Mesothelial cell of epicardium (in vitro differentiated cells): ENCODE measurements at regions not wholly inside any gene's neighbourhood (a gene's known extent, or its start where the extent isn't known, plus 50 kb on each side); places are given as distances from the start of the nearest gene placed in this dataset.

Experiments used
- DNase-seq, 2 experiments: peaks; one replicate each; pipeline ENCODE4 v3.0.0; 2021; ENCODE audit warnings: low spot score in 2 of 2; ENCODE audit not compliant: unreplicated experiment in 2 of 2
- H3K27ac Mint-ChIP-seq: 2 replicates; pipeline ENCODE4 v1.8.0; 2021; ENCODE audit warnings: mixed read lengths
- H3K27me3 Mint-ChIP-seq: 2 replicates; pipeline ENCODE4 v1.8.0; 2021; ENCODE audit warnings: low read depth, mixed read lengths
- H3K36me3 Mint-ChIP-seq: 2 replicates; pipeline ENCODE4 v1.8.0; 2021; ENCODE audit warnings: mixed read lengths
- H3K4me1 Mint-ChIP-seq: 2 replicates; pipeline ENCODE4 v1.8.0; 2021; ENCODE audit warnings: mixed read lengths
- H3K4me3 Mint-ChIP-seq: 2 replicates; pipeline ENCODE4 v1.8.0; 2021; ENCODE audit warnings: mild to moderate bottlenecking, moderate library complexity, mixed read lengths
- H3K9me3 Mint-ChIP-seq: 2 replicates; pipeline ENCODE4 v1.8.0; 2021; ENCODE audit warnings: mixed read lengths
- TF ChIP-seq, protein P1 (sequence below): fragments of 200-600 bp; sonication (generic); IDR thresholded peaks from one replicate; pipeline ENCODE4 v1.5.0; 2021; ENCODE audit warnings: antibody characterized with exemption; ENCODE audit not compliant: unreplicated experiment

DNA sequence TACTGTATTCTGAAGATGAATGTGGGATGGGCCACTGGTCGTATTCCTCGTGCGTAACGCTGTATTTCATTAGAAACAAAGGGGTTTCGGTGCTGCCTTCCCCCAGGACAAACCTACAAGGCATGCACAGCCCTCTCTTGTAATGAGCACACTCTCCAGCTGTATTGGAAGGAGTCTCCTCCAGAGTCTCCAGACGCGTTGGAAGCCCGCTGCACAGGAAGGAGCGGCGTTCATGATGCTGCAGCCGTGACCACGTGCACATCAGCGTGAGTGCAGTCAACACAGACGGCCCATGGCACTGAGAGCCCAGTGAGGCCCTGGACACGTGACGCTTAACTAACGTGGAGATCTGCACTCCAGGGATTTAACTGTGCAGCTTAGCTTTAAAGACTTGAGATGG lies 209.0 kb upstream of the IRX1 start:
- H3K27me3 Mint-ChIP-seq, result peaks cover 8% of the 10 kb centered on the region
- H3K4me1 Mint-ChIP-seq, result peaks cover 8% of the 10 kb centered on the region

DNA sequence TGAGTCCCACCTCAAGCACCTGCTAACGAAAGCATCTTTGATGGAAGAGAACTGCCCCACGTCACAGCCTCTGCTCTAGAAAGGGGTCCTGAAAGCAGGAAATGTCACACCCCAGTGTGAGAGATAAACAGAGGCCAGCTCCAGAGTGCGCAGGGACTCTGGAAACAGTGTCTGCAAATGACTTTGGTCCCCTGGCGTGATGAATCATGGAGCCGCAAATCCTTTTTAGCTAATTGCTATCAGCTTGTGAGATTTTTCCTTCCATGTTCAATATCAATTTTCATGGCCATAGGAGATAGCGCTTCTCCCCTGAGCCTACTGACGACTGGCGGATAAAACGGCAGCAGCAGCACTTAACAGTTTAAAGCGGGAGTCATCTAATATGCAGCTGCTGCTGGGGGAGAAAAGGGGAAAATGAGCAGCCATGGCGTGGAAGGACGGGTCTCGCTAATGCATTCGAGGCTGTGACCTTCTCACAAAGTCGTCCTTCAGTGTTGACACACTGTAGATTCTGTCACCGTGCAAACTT lies 209.6 kb upstream of the IRX1 start:
- Mint-ChIP-seq H3K4me1 (peaks cover 8% of the 10 kb centered on the region), H3K9me3 (no peaks in the 10 kb centered on the region), H3K27me3 (peaks cover 8% of the 10 kb centered on the region), H3K27ac (no peak overlapping the region), H3K36me3 (no peaks in the 10 kb centered on the region), H3K4me3 (no peak overlapping the region)
- TF ChIP-seq, protein P1, sequence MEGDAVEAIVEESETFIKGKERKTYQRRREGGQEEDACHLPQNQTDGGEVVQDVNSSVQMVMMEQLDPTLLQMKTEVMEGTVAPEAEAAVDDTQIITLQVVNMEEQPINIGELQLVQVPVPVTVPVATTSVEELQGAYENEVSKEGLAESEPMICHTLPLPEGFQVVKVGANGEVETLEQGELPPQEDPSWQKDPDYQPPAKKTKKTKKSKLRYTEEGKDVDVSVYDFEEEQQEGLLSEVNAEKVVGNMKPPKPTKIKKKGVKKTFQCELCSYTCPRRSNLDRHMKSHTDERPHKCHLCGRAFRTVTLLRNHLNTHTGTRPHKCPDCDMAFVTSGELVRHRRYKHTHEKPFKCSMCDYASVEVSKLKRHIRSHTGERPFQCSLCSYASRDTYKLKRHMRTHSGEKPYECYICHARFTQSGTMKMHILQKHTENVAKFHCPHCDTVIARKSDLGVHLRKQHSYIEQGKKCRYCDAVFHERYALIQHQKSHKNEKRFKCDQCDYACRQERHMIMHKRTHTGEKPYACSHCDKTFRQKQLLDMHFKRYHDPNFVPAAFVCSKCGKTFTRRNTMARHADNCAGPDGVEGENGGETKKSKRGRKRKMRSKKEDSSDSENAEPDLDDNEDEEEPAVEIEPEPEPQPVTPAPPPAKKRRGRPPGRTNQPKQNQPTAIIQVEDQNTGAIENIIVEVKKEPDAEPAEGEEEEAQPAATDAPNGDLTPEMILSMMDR, result no peak
- no peak for DNase-seq

More for the DNA sequence above, 209.0 kb upstream of the IRX1 start:
- Mint-ChIP-seq H3K27ac (no peak overlapping the region), H3K9me3 (no peaks in the 10 kb centered on the region), H3K36me3 (no peaks in the 10 kb centered on the region), H3K4me3 (no peak overlapping the region)
- TF ChIP-seq, protein P1, result no peak
- no peak for DNase-seq

DNA sequence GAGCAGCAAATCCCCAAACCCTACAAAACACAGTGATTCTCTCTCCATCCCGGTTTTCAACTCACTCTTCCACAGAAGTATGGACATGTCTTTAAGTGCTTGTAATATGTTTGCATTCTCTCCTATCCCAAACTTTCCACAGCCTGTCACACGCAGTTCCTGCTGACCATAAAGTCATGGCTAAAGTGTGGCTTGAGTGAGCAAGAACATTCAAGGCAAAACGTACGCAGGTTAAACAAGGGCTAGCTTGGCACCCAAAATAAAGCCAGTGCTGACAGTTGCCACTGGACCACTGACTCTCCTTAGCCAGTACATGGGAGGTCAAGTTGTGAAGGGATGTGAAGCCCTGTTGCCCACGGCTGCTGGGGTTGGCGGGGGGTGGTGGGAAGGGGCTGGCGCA lies 211.1 kb upstream of the IRX1 start:
- H3K27ac Mint-ChIP-seq, result no peak overlapping the region
- no peaks in the 10 kb centered on the region for H3K9me3 Mint-ChIP-seq
- H3K4me3 Mint-ChIP-seq, result no peak overlapping the region
- TF ChIP-seq, protein P1, result no peak
- no peaks in the 10 kb centered on the region for H3K36me3 Mint-ChIP-seq
- peaks cover 10% of the 10 kb centered on the region for H3K27me3 Mint-ChIP-seq
- DNase-seq, result no peak
- peaks cover 8% of the 10 kb centered on the region for H3K4me1 Mint-ChIP-seq

DNA sequence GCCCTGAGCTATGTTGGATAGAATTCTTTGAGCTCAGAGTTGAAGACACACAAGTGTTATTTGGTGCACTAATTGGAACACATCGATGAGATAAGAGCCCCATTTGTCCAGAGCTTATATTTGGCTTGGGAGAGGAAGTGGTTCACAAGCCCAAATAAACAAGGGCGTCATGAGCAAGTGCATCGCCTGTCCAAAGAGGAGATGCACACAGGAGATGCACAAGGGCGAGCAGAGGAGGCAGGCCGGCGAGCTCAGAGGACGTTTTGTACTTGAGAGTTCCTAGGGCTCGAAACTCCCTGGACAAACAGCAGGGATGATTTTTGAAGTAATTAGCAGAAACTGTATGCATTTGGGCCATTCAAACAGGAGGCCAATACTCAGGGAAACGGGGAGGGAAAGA lies 212.8 kb upstream of the IRX1 start:
- TF ChIP-seq, protein P1, result no peak
- H3K27ac Mint-ChIP-seq, result no peak overlapping the region
- H3K4me3 Mint-ChIP-seq, result no peak overlapping the region
- no peaks in the 10 kb centered on the region for H3K9me3 Mint-ChIP-seq
- no peaks in the 10 kb centered on the region for H3K4me1 Mint-ChIP-seq
- no peaks in the 10 kb centered on the region for H3K36me3 Mint-ChIP-seq
- H3K27me3 Mint-ChIP-seq, result peaks cover 21% of the 10 kb centered on the region
- no peak for DNase-seq

- no peak for DNase-seq
- no peak overlapping the region for H3K4me3 Mint-ChIP-seq
Measured at GRCh38 chr5:3382151-3382550, 213.5 kb upstream of the IRX1 start.

More at GRCh38 chr5:3382151-3382550, 213.5 kb upstream of the IRX1 start:
- Mint-ChIP-seq H3K9me3 (no peaks in the 10 kb centered on the region), H3K4me1 (no peaks in the 10 kb centered on the region), H3K27me3 (peaks cover 27% of the 10 kb centered on the region), H3K27ac (no peak overlapping the region), H3K36me3 (no peaks in the 10 kb centered on the region)
- TF ChIP-seq, protein P1, result no peak
